ENCODE measurements at regions not wholly inside any gene's neighbourhood (a gene's known extent, or its start where the extent isn't known, plus 50 kb on each side); places are given as distances from the start of the nearest gene placed in this dataset.

DNA sequence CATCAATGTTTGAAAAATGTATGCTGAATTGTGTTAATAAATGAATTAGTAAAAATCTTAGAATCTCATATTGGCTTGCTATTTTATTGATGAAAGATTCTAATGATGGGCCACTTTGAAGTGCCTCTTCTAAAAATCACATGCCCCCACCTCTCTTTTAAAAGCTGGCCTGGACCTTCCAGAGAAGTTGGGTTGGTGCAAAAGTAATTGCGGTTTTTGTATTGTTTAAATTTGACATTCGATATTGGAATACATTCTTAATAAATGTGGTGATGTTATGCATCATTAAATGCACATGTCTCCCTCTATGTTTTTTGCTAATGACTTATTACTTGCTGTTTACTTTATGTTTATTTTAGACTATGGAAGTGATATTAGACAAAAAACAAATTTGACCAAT, 314.6 kb upstream of the C16orf82 start:
- H3K4me3 ChIP-seq (replicated peaks in 1 of 2; ENCODE audit: low read depth in 2 of 2, low read length in 2 of 2): no peak overlapping the region
- TF ChIP-seq, protein P1, sequence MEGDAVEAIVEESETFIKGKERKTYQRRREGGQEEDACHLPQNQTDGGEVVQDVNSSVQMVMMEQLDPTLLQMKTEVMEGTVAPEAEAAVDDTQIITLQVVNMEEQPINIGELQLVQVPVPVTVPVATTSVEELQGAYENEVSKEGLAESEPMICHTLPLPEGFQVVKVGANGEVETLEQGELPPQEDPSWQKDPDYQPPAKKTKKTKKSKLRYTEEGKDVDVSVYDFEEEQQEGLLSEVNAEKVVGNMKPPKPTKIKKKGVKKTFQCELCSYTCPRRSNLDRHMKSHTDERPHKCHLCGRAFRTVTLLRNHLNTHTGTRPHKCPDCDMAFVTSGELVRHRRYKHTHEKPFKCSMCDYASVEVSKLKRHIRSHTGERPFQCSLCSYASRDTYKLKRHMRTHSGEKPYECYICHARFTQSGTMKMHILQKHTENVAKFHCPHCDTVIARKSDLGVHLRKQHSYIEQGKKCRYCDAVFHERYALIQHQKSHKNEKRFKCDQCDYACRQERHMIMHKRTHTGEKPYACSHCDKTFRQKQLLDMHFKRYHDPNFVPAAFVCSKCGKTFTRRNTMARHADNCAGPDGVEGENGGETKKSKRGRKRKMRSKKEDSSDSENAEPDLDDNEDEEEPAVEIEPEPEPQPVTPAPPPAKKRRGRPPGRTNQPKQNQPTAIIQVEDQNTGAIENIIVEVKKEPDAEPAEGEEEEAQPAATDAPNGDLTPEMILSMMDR (IDR thresholded peaks at IDR 0.05; ENCODE audit: low read depth, low read length): no peak
- no peak for DNase-seq (ENCODE audit: low read depth in 2 of 2)

DNA sequence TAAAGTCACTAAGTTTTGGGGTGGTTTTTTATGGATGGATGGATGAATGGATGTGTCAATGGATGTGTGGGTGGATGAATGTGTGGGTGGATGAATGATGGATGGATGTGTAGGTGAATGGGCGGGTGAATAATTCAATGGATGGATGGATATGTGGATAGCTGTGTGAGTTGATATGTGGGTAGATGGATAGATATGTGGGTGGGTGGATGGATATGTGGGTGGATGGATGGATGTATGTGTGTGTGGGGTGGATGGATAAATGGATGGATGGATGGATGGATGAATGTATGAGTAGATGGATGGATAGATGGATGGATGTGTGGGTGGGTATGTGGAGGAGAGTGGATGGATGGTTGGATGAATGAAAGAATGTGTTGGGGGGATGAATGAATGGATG, 310.1 kb upstream of the C16orf82 start:
- no peak overlapping the region for H3K4me3 ChIP-seq (replicated peaks in 1 of 2; ENCODE audit: low read depth in 2 of 2, low read length in 2 of 2)
- TF ChIP-seq, protein P1 (IDR thresholded peaks at IDR 0.05; ENCODE audit: low read depth, low read length): no peak
- DNase-seq (ENCODE audit: low read depth in 2 of 2): no peak

DNA sequence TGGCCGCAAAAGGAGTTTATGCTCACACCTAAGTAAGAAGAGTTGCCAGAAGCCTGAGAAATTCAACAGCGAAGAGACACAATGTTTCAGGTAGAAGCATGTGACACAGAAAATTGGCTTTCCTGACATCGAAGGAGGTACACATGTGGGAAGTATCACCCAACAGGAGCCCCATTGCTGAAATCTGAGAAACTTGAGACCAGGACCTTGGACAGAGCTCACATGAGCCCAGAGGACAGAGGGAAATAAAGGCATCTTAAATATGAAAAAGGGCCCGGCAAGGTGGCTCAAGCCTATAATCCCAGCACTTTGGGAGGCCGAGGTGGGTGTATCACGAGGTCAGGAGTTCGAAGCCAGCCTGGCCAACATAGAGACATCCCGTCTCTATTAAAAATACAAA, 304.1 kb upstream of the C16orf82 start:
- DNase-seq (ENCODE audit: low read depth in 2 of 2): no peak
- H3K4me3 ChIP-seq (replicated peaks in 1 of 2; ENCODE audit: low read depth in 2 of 2, low read length in 2 of 2): no peak overlapping the region
- TF ChIP-seq, protein P1 (IDR thresholded peaks at IDR 0.05; ENCODE audit: low read depth, low read length): no peak

DNA sequence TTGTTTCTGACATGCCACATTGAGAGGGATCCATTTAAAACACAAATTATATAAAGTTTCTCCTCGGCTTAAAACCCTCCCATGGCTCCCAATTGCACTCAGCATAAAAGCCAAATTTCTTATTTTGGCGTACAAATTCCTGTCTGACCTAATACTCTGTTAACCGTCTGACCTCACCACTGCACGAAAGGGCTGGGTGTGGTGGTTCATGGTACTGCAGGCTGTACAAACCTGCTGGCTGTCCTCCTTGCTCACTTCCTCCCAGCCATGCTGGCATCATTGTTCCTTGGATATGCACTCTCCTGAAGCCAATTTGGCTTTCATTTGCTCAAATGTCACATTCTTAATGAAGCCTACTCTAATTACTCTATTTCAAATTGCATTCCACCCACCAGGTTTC, 301.6 kb upstream of the C16orf82 start:
- no peak for DNase-seq (ENCODE audit: low read depth in 2 of 2)
- no peak overlapping the region for H3K4me3 ChIP-seq (replicated peaks in 1 of 2; ENCODE audit: low read depth in 2 of 2, low read length in 2 of 2)
- TF ChIP-seq, protein P1 (IDR thresholded peaks at IDR 0.05; ENCODE audit: low read depth, low read length): peak; percentile 25

DNA sequence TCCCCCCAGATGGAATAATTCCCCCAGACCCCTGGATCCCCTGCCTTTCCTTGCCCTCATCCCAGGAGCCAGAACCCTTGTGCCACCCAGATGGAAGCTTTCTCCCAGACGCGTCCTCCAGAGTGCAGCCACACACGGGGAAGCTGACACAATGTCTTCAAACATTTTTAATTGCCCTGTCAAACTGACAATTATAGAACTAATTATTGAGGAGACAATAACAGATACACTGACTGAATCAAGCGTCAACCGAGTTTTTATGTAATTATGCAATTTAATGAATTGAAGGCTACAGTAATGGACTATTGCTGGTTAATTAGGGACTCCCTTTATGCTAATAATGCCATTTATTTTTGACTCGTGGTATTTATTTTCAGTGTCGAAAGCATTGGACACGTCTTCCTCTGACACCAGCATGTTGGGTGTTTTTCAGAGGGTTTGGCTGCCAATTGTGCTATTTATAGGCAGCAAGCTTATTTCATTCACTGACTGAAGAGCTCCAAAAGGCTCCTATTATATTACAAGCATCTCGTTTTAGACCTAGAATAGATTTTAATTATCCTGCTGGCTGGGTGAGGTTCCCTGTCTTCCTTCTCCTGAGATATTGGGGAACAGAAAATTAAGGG, 298.2 kb upstream of the C16orf82 start:
- H3K4me3 ChIP-seq (replicated peaks in 1 of 2; ENCODE audit: low read depth in 2 of 2, low read length in 2 of 2): no peak overlapping the region
- DNase-seq (ENCODE audit: low read depth in 2 of 2): no peak
- TF ChIP-seq, protein P1 (IDR thresholded peaks at IDR 0.05; ENCODE audit: low read depth, low read length): no peak

DNA sequence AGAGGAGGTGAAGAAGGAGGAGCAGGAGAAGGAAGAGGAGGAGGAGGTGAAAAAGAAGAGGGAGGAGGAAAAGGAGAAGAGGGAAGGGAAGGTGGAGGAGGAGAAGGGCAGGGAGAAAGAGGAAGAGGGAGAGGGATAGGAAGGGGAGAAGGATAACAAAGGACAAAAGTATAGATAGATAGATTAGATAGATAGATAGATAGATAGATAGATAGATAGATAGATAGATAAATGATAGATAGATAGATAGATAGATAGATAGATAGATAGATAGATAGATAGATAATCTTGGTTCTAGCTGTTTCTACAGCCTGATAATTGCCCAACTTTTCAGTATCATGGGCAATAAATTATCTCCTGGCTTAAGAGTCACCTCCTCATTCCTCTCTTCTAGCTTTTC, 296.2 kb upstream of the C16orf82 start:
- no peak overlapping the region for H3K4me3 ChIP-seq (replicated peaks in 1 of 2; ENCODE audit: low read depth in 2 of 2, low read length in 2 of 2)
- DNase-seq (ENCODE audit: low read depth in 2 of 2): no peak

More for the DNA sequence above, 296.2 kb upstream of the C16orf82 start:
- TF ChIP-seq, protein P1 (IDR thresholded peaks at IDR 0.05; ENCODE audit: low read depth, low read length): no peak

Data from cardiac fibroblast (primary cell).